ENCODE measurements at regions not wholly inside any gene's neighbourhood (a gene's known extent, or its start where the extent isn't known, plus 50 kb on each side); places are given as distances from the start of the nearest gene placed in this dataset.

DNA sequence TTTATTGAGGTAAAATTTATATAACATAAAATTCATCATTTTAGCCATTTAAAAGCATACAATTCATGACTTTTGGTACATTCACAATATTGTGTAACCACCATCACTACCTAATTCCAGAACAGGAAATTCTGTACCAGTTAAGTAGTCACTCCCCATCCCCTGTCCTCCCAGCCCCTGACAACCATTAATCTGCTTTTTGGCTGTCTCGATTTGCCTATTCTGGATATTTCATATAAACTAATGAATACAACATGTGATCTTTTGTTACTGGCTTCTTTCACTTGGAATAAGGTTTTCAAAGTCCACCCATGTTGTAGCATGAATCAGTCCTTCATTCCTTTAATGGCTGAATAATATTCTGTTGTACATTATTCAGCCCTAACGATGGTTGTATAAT is 115.6 kb upstream of the KLF14 start:
- H3K9ac ChIP-seq (ENCODE audit: low read length), result no peak overlapping the region
- H3K79me2 ChIP-seq (ENCODE audit: insufficient read depth, low read length), result no peaks in the 10 kb centered on the region
- TF ChIP-seq REST (IDR thresholded peaks at IDR 0.05; ENCODE audit: low read depth), result no peak
- peaks cover 55 to 94% of the 10 kb centered on the region in 2 experiments for H3K4me1 ChIP-seq (ENCODE audit: control insufficient read depth in 1 of 2, insufficient read depth in 2 of 2, low read length in 2 of 2)
- H3K27me3 ChIP-seq (ENCODE audit: insufficient read depth, low read length), result no peaks in the 10 kb centered on the region
- no peaks in the 10 kb centered on the region for H4K20me1 ChIP-seq (ENCODE audit: insufficient read depth)
- peaks cover 0 to 1% of the 10 kb centered on the region in 2 experiments; a peak in 1 of 4 replicates for H3K36me3 ChIP-seq (ENCODE audit: control insufficient read depth in 1 of 2, insufficient read depth in 2 of 2, low read length in 2 of 2)
- intact Hi-C loops (cut with micrococcal nuclease), result no loop called here
- no peak for ATAC-seq
- CTCF ChIA-PET, result no interaction called here
- RAD21 ChIA-PET (ENCODE audit: low non-redundant PET in 1 of 2, low total read pairs in 2 of 2, uncharacterized antibody in 2 of 2, unreplicated experiment in 2 of 2), result no interaction called here
- no peaks in the 10 kb centered on the region for H3K9me2 ChIP-seq (ENCODE audit: insufficient read depth)
- no peak overlapping the region for H3K4me3 ChIP-seq (replicated peaks in 1 of 2; ENCODE audit: low read depth in 1 of 2, low read length in 2 of 2)
- H3K27ac ChIP-seq (ENCODE audit: low read depth, low read length), result no peak overlapping the region
- POLR2A ChIA-PET, result no interaction called here
- no peak for DNase-seq (ENCODE audit: low read depth, low spot score)
- no TSS peak for BruUV-seq (replicated peaks)
- H3K9me3 ChIP-seq (ENCODE audit: control insufficient read depth in 1 of 2, insufficient read depth in 1 of 2, low read depth in 1 of 2, low read length in 2 of 2), result no peaks in the 10 kb centered on the region
- no peak overlapping the region for H2AFZ ChIP-seq (ENCODE audit: low read depth, low read length, poor library complexity, severe bottlenecking)
- no peak overlapping the region for H3K4me2 ChIP-seq (ENCODE audit: low read length)

DNA sequence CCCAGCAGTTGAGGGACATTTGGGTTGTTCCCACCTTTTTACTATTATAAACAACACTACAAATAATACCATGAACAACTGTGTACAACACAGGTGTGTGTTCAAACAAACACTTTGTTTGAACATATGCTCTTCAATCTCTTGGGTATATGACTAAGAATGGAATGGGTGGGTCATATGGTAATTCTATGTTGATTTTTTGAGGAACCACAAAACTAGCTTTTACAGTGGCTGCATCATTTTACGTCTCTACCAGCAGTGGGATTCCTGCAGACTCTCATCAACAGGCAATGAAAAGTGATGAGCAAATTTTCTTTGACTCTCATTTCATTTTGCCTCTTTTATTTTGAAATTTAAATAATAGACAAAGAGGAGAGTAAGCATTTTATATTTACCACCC is 116.9 kb upstream of the KLF14 start:
- no peak for DNase-seq (ENCODE audit: low read depth, low spot score)
- no peaks in the 10 kb centered on the region for H3K27me3 ChIP-seq (ENCODE audit: insufficient read depth, low read length)
- CTCF ChIA-PET, result no interaction called here
- no peak for ATAC-seq
- peak overlapping the region; percentile 87; the same call in 1 of the 2 replicates for H3K27ac ChIP-seq (ENCODE audit: low read depth, low read length)
- H3K9me2 ChIP-seq (ENCODE audit: insufficient read depth), result no peaks in the 10 kb centered on the region
- intact Hi-C loops (cut with micrococcal nuclease), result no loop called here
- no TSS peak for BruUV-seq (replicated peaks)
- no peak overlapping the region for H3K4me2 ChIP-seq (ENCODE audit: low read length)
- RAD21 ChIA-PET (ENCODE audit: low non-redundant PET in 1 of 2, low total read pairs in 2 of 2, uncharacterized antibody in 2 of 2, unreplicated experiment in 2 of 2), result no interaction called here
- peaks cover 57 to 94% of the 10 kb centered on the region in 2 experiments for H3K4me1 ChIP-seq (ENCODE audit: control insufficient read depth in 1 of 2, insufficient read depth in 2 of 2, low read length in 2 of 2)
- POLR2A ChIA-PET, result no interaction called here
- no peaks in the 10 kb centered on the region for H4K20me1 ChIP-seq (ENCODE audit: insufficient read depth)
- H3K4me3 ChIP-seq (replicated peaks in 1 of 2; ENCODE audit: low read depth in 1 of 2, low read length in 2 of 2), result no peak overlapping the region
- no peak overlapping the region for H2AFZ ChIP-seq (ENCODE audit: low read depth, low read length, poor library complexity, severe bottlenecking)
- peaks cover 0 to 15% of the 10 kb centered on the region in 2 experiments; a peak in 2 of 4 replicates for H3K36me3 ChIP-seq (ENCODE audit: control insufficient read depth in 1 of 2, insufficient read depth in 2 of 2, low read length in 2 of 2)
- H3K9ac ChIP-seq (ENCODE audit: low read length), result peak overlapping the region; percentile 62; the same call in 1 of the 2 replicates
- peaks cover 4% of the 10 kb centered on the region; the same call in 1 of the 2 replicates for H3K79me2 ChIP-seq (ENCODE audit: insufficient read depth, low read length)
- peaks cover 0 to 5% of the 10 kb centered on the region in 2 experiments; a peak in 1 of 4 replicates for H3K9me3 ChIP-seq (ENCODE audit: control insufficient read depth in 1 of 2, insufficient read depth in 1 of 2, low read depth in 1 of 2, low read length in 2 of 2)
- no peak for TF ChIP-seq RAD21 (IDR thresholded peaks at IDR 0.05; ENCODE audit: low read depth)
- TF ChIP-seq CEBPB (IDR thresholded peaks at IDR 0.05; ENCODE audit: low read depth), result no peak
- TF ChIP-seq REST (IDR thresholded peaks at IDR 0.05; ENCODE audit: low read depth), result no peak
- no peak for TF ChIP-seq EZH2 (IDR thresholded peaks at IDR 0.05)
- TF ChIP-seq, protein P1, sequence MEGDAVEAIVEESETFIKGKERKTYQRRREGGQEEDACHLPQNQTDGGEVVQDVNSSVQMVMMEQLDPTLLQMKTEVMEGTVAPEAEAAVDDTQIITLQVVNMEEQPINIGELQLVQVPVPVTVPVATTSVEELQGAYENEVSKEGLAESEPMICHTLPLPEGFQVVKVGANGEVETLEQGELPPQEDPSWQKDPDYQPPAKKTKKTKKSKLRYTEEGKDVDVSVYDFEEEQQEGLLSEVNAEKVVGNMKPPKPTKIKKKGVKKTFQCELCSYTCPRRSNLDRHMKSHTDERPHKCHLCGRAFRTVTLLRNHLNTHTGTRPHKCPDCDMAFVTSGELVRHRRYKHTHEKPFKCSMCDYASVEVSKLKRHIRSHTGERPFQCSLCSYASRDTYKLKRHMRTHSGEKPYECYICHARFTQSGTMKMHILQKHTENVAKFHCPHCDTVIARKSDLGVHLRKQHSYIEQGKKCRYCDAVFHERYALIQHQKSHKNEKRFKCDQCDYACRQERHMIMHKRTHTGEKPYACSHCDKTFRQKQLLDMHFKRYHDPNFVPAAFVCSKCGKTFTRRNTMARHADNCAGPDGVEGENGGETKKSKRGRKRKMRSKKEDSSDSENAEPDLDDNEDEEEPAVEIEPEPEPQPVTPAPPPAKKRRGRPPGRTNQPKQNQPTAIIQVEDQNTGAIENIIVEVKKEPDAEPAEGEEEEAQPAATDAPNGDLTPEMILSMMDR (IDR thresholded peaks at IDR 0.05 in 2 of 3, conservative IDR thresholded peaks at IDR 0.05 in 1 of 3; ENCODE audit: borderline replicate concordance in 1 of 3, insufficient read depth in 1 of 3, low read depth in 2 of 3, low read length in 2 of 3), result no peak
- no peak for TF ChIP-seq ZNF274 (IDR thresholded peaks at IDR 0.05; ENCODE audit: low read depth, low read length)
- no peak for TF ChIP-seq YY1 (IDR thresholded peaks at IDR 0.05; ENCODE audit: extremely low read depth, insufficient replicate concordance, low read depth, low read length)
- TF ChIP-seq ZFX (IDR thresholded peaks at IDR 0.05), result no peak
- no peak for TF ChIP-seq POLR2AphosphoS5 (IDR thresholded peaks at IDR 0.05; ENCODE audit: low read depth, low read length)
- TF ChIP-seq SP1 (IDR thresholded peaks at IDR 0.05; ENCODE audit: low read depth), result no peak
- TF ChIP-seq EGR1 (IDR thresholded peaks at IDR 0.05; ENCODE audit: low read depth), result no peak
